ENCODE measurements at regions not wholly inside any gene's neighbourhood (a gene's known extent, or its start where the extent isn't known, plus 50 kb on each side); places are given as distances from the start of the nearest gene placed in this dataset.

DNA sequence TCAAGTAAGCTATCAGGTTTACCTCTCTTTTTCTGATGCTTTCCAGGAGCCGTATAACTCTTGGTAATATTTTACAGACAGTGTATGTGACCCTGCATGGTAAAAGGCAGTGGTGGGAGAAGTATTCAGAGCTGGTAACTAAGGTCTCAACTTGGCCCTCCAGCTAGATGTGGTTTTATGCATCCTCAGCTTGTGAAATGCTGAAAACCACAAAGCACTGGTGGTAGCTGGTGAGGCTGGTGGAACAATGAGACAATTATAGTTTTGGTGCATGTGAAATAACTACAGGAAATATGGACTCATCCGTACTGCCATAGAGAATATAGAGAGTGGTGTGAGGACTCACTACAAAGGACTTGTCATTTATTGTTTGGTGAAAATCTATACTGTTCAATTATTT, 383.0 kb upstream of the PCDH15 start:
- DNase-seq = no peak
- Histone ChIP-seq H3K14ac (ENCODE audit: low read length in 2 of 2) (no peak overlapping the region), H4K8ac (ENCODE audit: low read length) (no peak overlapping the region), H2AK5ac (ENCODE audit: low read length, severe bottlenecking) (no peak overlapping the region), H3K4ac (ENCODE audit: low read depth in 1 of 2, low read length in 2 of 2) (no peak overlapping the region), H3K23ac (ENCODE audit: low read length in 2 of 2) (no peak overlapping the region), H3K27ac (ENCODE audit: low read length, poor library complexity, severe bottlenecking) (no peak overlapping the region), H3K9ac (ENCODE audit: low read length) (no peak overlapping the region), H3K4me2 (ENCODE audit: low read length, poor library complexity, severe bottlenecking) (no peak overlapping the region), H2AFZ (ENCODE audit: low read depth, low read length) (no peak overlapping the region), H3K18ac (ENCODE audit: low read depth in 1 of 2, low read length in 2 of 2) (no peak overlapping the region), H3K27me3 (ENCODE audit: control insufficient read depth in 1 of 2, insufficient read depth in 1 of 2, low read length in 2 of 2) (peaks cover 0 to 4% of the 10 kb centered on the region in 2 experiments), H3K4me1 (ENCODE audit: control insufficient read depth, insufficient read depth, low read depth, low read length) (no peaks in the 10 kb centered on the region), H2BK120ac (ENCODE audit: low read depth, low read length) (no peak overlapping the region), H2BK12ac (ENCODE audit: low read length in 2 of 2) (no peak overlapping the region), H2BK5ac (ENCODE audit: low read depth, low read length, poor library complexity, severe bottlenecking) (no peak overlapping the region), H3K4me3 (ENCODE audit: insufficient read depth in 1 of 2, low read depth in 1 of 2, low read length in 2 of 2) (no peak overlapping the region), H2BK15ac (ENCODE audit: low read depth, poor library complexity, severe bottlenecking) (no peak overlapping the region), H4K91ac (ENCODE audit: low read length) (no peak overlapping the region), H3K36me3 (ENCODE audit: control insufficient read depth in 1 of 2, insufficient read depth in 2 of 2, low read depth in 1 of 2, low read length in 2 of 2) (no peaks in the 10 kb centered on the region), H3K9me3 (ENCODE audit: control insufficient read depth, low read length) (peaks cover 6% of the 10 kb centered on the region), H3K79me1 (replicated peaks; ENCODE audit: low read length, poor library complexity, severe bottlenecking) (no peaks in the 10 kb centered on the region)
- 63% methylated on average over 2 of the region's 2 CpGs for WGBS

DNA sequence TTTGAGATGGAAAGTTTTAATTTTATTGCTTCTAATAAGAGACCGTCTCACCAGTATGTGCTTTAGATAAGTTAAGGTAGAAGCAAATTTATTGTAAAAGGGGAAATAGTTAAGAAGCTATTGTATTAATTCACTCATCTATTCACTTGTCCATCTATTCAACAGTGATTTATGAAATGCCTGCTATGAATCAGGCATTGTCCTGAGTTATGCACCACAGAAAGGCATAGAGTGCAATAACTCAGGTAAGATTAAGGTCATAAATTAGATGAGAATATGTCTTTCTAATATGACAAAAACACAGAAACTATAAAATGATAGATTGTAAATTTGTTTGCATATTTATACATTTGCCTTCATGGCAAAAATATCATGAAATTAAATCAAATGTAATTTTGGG, 379.3 kb upstream of the PCDH15 start:
- no peak overlapping the region for H2BK120ac ChIP-seq (ENCODE audit: low read depth, low read length)
- H3K4me1 ChIP-seq (ENCODE audit: control insufficient read depth, insufficient read depth, low read depth, low read length) = no peaks in the 10 kb centered on the region
- H3K27me3 ChIP-seq (ENCODE audit: control insufficient read depth in 1 of 2, insufficient read depth in 1 of 2, low read length in 2 of 2) = peaks cover 0 to 7% of the 10 kb centered on the region in 2 experiments
- no CpG with 5 or more reads among the region's 1 CpG for WGBS
- H3K14ac ChIP-seq (ENCODE audit: low read length in 2 of 2) = no peak overlapping the region
- H2BK12ac ChIP-seq (ENCODE audit: low read length in 2 of 2) = no peak overlapping the region
- no peak overlapping the region for H2BK5ac ChIP-seq (ENCODE audit: low read depth, low read length, poor library complexity, severe bottlenecking)
- no peak overlapping the region for H3K4ac ChIP-seq (ENCODE audit: low read depth in 1 of 2, low read length in 2 of 2)
- no peaks in the 10 kb centered on the region for H3K79me1 ChIP-seq (replicated peaks; ENCODE audit: low read length, poor library complexity, severe bottlenecking)
- no peak overlapping the region for H4K91ac ChIP-seq (ENCODE audit: low read length)
- H2BK15ac ChIP-seq (ENCODE audit: low read depth, poor library complexity, severe bottlenecking) = no peak overlapping the region
- H3K27ac ChIP-seq (ENCODE audit: low read length, poor library complexity, severe bottlenecking) = no peak overlapping the region
- no peak overlapping the region for H3K4me3 ChIP-seq (ENCODE audit: insufficient read depth in 1 of 2, low read depth in 1 of 2, low read length in 2 of 2)
- H2AK5ac ChIP-seq (ENCODE audit: low read length, severe bottlenecking) = no peak overlapping the region
- peaks cover 7% of the 10 kb centered on the region for H3K9me3 ChIP-seq (ENCODE audit: control insufficient read depth, low read length)
- no peaks in the 10 kb centered on the region for H3K36me3 ChIP-seq (ENCODE audit: control insufficient read depth in 1 of 2, insufficient read depth in 2 of 2, low read depth in 1 of 2, low read length in 2 of 2)
- no peak overlapping the region for H2AFZ ChIP-seq (ENCODE audit: low read depth, low read length)
- no peak overlapping the region for H3K23ac ChIP-seq (ENCODE audit: low read length in 2 of 2)
- no peak for DNase-seq
- H3K9ac ChIP-seq (ENCODE audit: low read length) = no peak overlapping the region
- H3K18ac ChIP-seq (ENCODE audit: low read depth in 1 of 2, low read length in 2 of 2) = no peak overlapping the region
- H4K8ac ChIP-seq (ENCODE audit: low read length) = no peak overlapping the region
- H3K4me2 ChIP-seq (ENCODE audit: low read length, poor library complexity, severe bottlenecking) = no peak overlapping the region

- no peak for DNase-seq
- no peak overlapping the region for H3K4me3 ChIP-seq (ENCODE audit: insufficient read depth in 1 of 2, low read depth in 1 of 2, low read length in 2 of 2)
- H3K4me2 ChIP-seq (ENCODE audit: low read length, poor library complexity, severe bottlenecking) = no peak overlapping the region
- no peak overlapping the region for H3K9ac ChIP-seq (ENCODE audit: low read length)
- no peak overlapping the region for H3K18ac ChIP-seq (ENCODE audit: low read depth in 1 of 2, low read length in 2 of 2)
- no peaks in the 10 kb centered on the region for H3K36me3 ChIP-seq (ENCODE audit: control insufficient read depth in 1 of 2, insufficient read depth in 2 of 2, low read depth in 1 of 2, low read length in 2 of 2)
- no peak overlapping the region for H2BK12ac ChIP-seq (ENCODE audit: low read length in 2 of 2)
- no peak overlapping the region for H2BK5ac ChIP-seq (ENCODE audit: low read depth, low read length, poor library complexity, severe bottlenecking)
- no peak overlapping the region for H4K8ac ChIP-seq (ENCODE audit: low read length)
- H3K27me3 ChIP-seq (ENCODE audit: control insufficient read depth in 1 of 2, insufficient read depth in 1 of 2, low read length in 2 of 2) = peaks cover 0 to 5% of the 10 kb centered on the region in 2 experiments
- no peaks in the 10 kb centered on the region for H3K4me1 ChIP-seq (ENCODE audit: control insufficient read depth, insufficient read depth, low read depth, low read length)
- no peak overlapping the region for H2AFZ ChIP-seq (ENCODE audit: low read depth, low read length)
- 73% methylated on average over 4 of the region's 4 CpGs for WGBS
- H2BK15ac ChIP-seq (ENCODE audit: low read depth, poor library complexity, severe bottlenecking) = no peak overlapping the region
- H4K91ac ChIP-seq (ENCODE audit: low read length) = no peak overlapping the region
- no peaks in the 10 kb centered on the region for H3K79me1 ChIP-seq (replicated peaks; ENCODE audit: low read length, poor library complexity, severe bottlenecking)
- no peak overlapping the region for H3K23ac ChIP-seq (ENCODE audit: low read length in 2 of 2)
- H3K27ac ChIP-seq (ENCODE audit: low read length, poor library complexity, severe bottlenecking) = no peak overlapping the region
- no peak overlapping the region for H3K14ac ChIP-seq (ENCODE audit: low read length in 2 of 2)
- H3K4ac ChIP-seq (ENCODE audit: low read depth in 1 of 2, low read length in 2 of 2) = no peak overlapping the region
- H2BK120ac ChIP-seq (ENCODE audit: low read depth, low read length) = no peak overlapping the region
- H3K9me3 ChIP-seq (ENCODE audit: control insufficient read depth, low read length) = peaks cover 5% of the 10 kb centered on the region
- H2AK5ac ChIP-seq (ENCODE audit: low read length, severe bottlenecking) = no peak overlapping the region
Measured at GRCh38 chr10:55174419-55174818, 373.4 kb upstream of the PCDH15 start.

DNA sequence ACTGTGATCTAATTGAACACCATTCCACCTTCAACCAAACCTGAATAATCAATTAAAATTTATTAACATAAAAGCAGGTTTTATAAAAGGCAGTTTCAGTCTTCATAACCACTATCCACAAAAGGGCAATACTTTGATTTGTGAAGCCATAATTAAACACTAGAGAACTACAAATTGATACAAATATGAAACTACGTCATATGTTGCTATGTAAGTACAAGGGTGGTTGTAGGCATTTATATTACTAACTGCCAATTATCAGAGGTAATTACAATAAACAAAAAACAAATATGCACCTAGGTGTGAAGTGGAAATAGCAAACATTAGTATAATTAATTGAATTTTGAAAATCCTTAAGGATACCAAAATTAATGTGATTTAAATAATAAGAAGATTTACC, 368.5 kb upstream of the PCDH15 start:
- no peak overlapping the region for H3K4ac ChIP-seq (ENCODE audit: low read depth in 1 of 2, low read length in 2 of 2)
- H2BK12ac ChIP-seq (ENCODE audit: low read length in 2 of 2) = no peak overlapping the region
- H3K4me1 ChIP-seq (ENCODE audit: control insufficient read depth, insufficient read depth, low read depth, low read length) = no peaks in the 10 kb centered on the region
- no peak overlapping the region for H2BK5ac ChIP-seq (ENCODE audit: low read depth, low read length, poor library complexity, severe bottlenecking)
- no peaks in the 10 kb centered on the region for H3K9me3 ChIP-seq (ENCODE audit: control insufficient read depth, low read length)
- H3K18ac ChIP-seq (ENCODE audit: low read depth in 1 of 2, low read length in 2 of 2) = no peak overlapping the region
- H4K8ac ChIP-seq (ENCODE audit: low read length) = no peak overlapping the region
- no peak overlapping the region for H3K14ac ChIP-seq (ENCODE audit: low read length in 2 of 2)
- no peak overlapping the region for H3K4me2 ChIP-seq (ENCODE audit: low read length, poor library complexity, severe bottlenecking)
- no peak overlapping the region for H3K9ac ChIP-seq (ENCODE audit: low read length)
- no peak overlapping the region for H3K4me3 ChIP-seq (ENCODE audit: insufficient read depth in 1 of 2, low read depth in 1 of 2, low read length in 2 of 2)
- no peaks in the 10 kb centered on the region for H3K79me1 ChIP-seq (replicated peaks; ENCODE audit: low read length, poor library complexity, severe bottlenecking)
- H3K27me3 ChIP-seq (ENCODE audit: control insufficient read depth in 1 of 2, insufficient read depth in 1 of 2, low read length in 2 of 2) = no peaks in the 10 kb centered on the region
- H3K23ac ChIP-seq (ENCODE audit: low read length in 2 of 2) = no peak overlapping the region
- H3K36me3 ChIP-seq (ENCODE audit: control insufficient read depth in 1 of 2, insufficient read depth in 2 of 2, low read depth in 1 of 2, low read length in 2 of 2) = no peaks in the 10 kb centered on the region
- no peak overlapping the region for H2BK120ac ChIP-seq (ENCODE audit: low read depth, low read length)
- no peak overlapping the region for H2BK15ac ChIP-seq (ENCODE audit: low read depth, poor library complexity, severe bottlenecking)
- WGBS = no CpG with 5 or more reads among the region's 1 CpG
- H2AK5ac ChIP-seq (ENCODE audit: low read length, severe bottlenecking) = no peak overlapping the region
- H2AFZ ChIP-seq (ENCODE audit: low read depth, low read length) = no peak overlapping the region
- H3K27ac ChIP-seq (ENCODE audit: low read length, poor library complexity, severe bottlenecking) = no peak overlapping the region
- no peak for DNase-seq
- H4K91ac ChIP-seq (ENCODE audit: low read length) = no peak overlapping the region
